ENCODE measurements at regions not wholly inside any gene's neighbourhood (a gene's known extent, or its start where the extent isn't known, plus 50 kb on each side); places are given as distances from the start of the nearest gene placed in this dataset.
"Not testable (repeated sequence)": the region's sequence is repeated elsewhere in the genome, so short reads cannot be mapped to it uniquely, and the experiment has no call there.

GRCh38 chr1:121075254-121075805 is 108.8 kb downstream of the FAM72B start:
- not testable (repeated sequence) for TF ChIP-seq CTCF, POLR2A (IDR thresholded peaks at IDR 0.05)

All from body of pancreas (tissue), 4 donors.